ENCODE measurements at regions not wholly inside any gene's neighbourhood (a gene's known extent, or its start where the extent isn't known, plus 50 kb on each side); places are given as distances from the start of the nearest gene placed in this dataset.

- TF ChIP-seq CTCF (IDR thresholded peaks at IDR 0.05; ENCODE audit: insufficient read depth, low read length, poor library complexity, severe bottlenecking) (no peak), EZH2phosphoT487 (conservative IDR thresholded peaks at IDR 0.05; ENCODE audit: low read length) (no peak)
Observed at GRCh38 chr15:38781196-38781595, 216.6 kb upstream of the RASGRP1 start.

Data from SU-DHL-6 (cell line).